ENCODE measurements at regions not wholly inside any gene's neighbourhood (a gene's known extent, or its start where the extent isn't known, plus 50 kb on each side); places are given as distances from the start of the nearest gene placed in this dataset.

DNA sequence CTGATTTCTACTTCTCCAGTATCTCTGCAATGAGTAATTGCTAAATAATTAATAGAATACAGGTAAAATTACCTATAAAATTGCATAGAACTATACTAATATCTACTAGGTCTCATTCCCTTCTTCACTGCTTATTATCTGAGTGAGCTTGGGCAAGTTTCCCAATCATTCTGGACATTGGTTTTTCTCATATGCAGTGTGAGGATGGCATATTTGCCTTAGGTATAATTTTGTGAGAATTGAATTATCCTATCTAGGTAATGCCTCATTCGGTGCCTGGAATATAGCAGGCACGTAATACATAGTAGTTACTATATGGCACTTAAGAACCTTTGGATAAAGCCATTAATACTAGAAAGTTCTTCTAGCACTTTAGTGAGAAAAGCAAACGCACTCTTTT is 434.7 kb downstream of the GATA3 start:
- no peaks in the 10 kb centered on the region for H3K9me3 ChIP-seq (ENCODE audit: insufficient read depth, low read length)
- TF ChIP-seq ZNF274 (IDR thresholded peaks at IDR 0.05; ENCODE audit: low read depth, low read length) (no peak), YY1 (IDR thresholded peaks at IDR 0.05; ENCODE audit: insufficient read depth, insufficient read length) (no peak), SUZ12 (IDR thresholded peaks at IDR 0.05; ENCODE audit: extremely low read depth, insufficient read depth, insufficient read length) (no peak)
- H3K4me3 ChIP-seq (ENCODE audit: insufficient read length, low read depth), result no peak overlapping the region
- H3K36me3 ChIP-seq (ENCODE audit: insufficient read depth, insufficient read length, low read length), result no peaks in the 10 kb centered on the region
- H3K4me1 ChIP-seq (ENCODE audit: insufficient read depth, insufficient read length), result no peaks in the 10 kb centered on the region
- H3K27me3 ChIP-seq (ENCODE audit: insufficient read depth, insufficient read length), result peaks cover 31% of the 10 kb centered on the region
- DNase-seq (ENCODE audit: low read depth, low spot score), result no peak
- no peak overlapping the region for H3K9ac ChIP-seq (ENCODE audit: insufficient read length, low read depth)

DNA sequence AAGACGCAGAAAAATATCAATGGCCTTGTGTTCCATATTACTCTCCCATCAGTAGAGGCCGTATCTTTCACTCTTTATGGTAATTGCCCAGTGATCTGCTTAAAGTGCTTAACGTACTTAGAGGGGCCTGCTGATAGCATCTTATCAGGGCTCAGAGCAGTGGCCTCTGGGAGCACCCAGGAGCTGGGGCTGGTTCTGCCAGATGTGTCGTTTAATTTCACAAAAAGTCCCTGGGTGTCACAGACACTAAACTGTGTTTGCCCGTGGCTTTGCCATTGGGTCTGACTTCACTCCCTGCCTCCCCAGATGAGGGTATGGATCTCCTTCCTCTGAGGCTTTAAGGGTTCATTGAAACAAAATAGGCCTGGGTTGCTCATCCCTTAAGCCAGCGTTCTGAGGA is 435.3 kb downstream of the GATA3 start:
- peaks cover 29% of the 10 kb centered on the region for H3K27me3 ChIP-seq (ENCODE audit: insufficient read depth, insufficient read length)
- no peaks in the 10 kb centered on the region for H3K36me3 ChIP-seq (ENCODE audit: insufficient read depth, insufficient read length, low read length)
- H3K9ac ChIP-seq (ENCODE audit: insufficient read length, low read depth), result no peak overlapping the region
- no peaks in the 10 kb centered on the region for H3K4me1 ChIP-seq (ENCODE audit: insufficient read depth, insufficient read length)
- no peak overlapping the region for H3K4me3 ChIP-seq (ENCODE audit: insufficient read length, low read depth)
- TF ChIP-seq SUZ12 (IDR thresholded peaks at IDR 0.05; ENCODE audit: extremely low read depth, insufficient read depth, insufficient read length), result no peak
- no peak for TF ChIP-seq ZNF274 (IDR thresholded peaks at IDR 0.05; ENCODE audit: low read depth, low read length)
- TF ChIP-seq YY1 (IDR thresholded peaks at IDR 0.05; ENCODE audit: insufficient read depth, insufficient read length), result no peak
- DNase-seq (ENCODE audit: low read depth, low spot score), result no peak
- no peaks in the 10 kb centered on the region for H3K9me3 ChIP-seq (ENCODE audit: insufficient read depth, low read length)

DNA sequence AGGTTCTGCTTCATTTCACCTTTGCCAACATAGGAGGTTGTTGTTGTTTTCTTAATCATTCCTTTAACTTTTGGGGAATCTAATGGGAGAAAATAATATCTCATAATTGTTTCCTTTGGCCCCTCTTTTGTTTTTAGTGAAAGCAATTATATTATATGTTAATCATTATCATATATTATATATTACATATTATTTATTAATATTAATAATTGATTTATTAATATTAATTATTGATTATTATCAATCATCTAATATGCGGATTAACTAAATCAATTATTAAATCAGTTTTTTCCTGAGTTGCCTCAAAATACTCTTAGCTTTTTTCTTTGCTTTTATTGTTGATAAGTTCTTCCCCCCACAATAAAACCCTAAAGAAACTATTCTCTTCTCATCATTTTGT is 443.8 kb downstream of the GATA3 start:
- H3K4me3 ChIP-seq (ENCODE audit: insufficient read length, low read depth), result no peak overlapping the region
- H3K27me3 ChIP-seq (ENCODE audit: insufficient read depth, insufficient read length), result no peaks in the 10 kb centered on the region
- DNase-seq (ENCODE audit: low read depth, low spot score), result no peak
- H3K9me3 ChIP-seq (ENCODE audit: insufficient read depth, low read length), result no peaks in the 10 kb centered on the region
- H3K4me1 ChIP-seq (ENCODE audit: insufficient read depth, insufficient read length), result no peaks in the 10 kb centered on the region
- TF ChIP-seq ZNF274 (IDR thresholded peaks at IDR 0.05; ENCODE audit: low read depth, low read length), result no peak
- no peak for TF ChIP-seq SUZ12 (IDR thresholded peaks at IDR 0.05; ENCODE audit: extremely low read depth, insufficient read depth, insufficient read length)
- no peak for TF ChIP-seq YY1 (IDR thresholded peaks at IDR 0.05; ENCODE audit: insufficient read depth, insufficient read length)
- H3K9ac ChIP-seq (ENCODE audit: insufficient read length, low read depth), result no peak overlapping the region
- H3K36me3 ChIP-seq (ENCODE audit: insufficient read depth, insufficient read length, low read length), result no peaks in the 10 kb centered on the region

DNA sequence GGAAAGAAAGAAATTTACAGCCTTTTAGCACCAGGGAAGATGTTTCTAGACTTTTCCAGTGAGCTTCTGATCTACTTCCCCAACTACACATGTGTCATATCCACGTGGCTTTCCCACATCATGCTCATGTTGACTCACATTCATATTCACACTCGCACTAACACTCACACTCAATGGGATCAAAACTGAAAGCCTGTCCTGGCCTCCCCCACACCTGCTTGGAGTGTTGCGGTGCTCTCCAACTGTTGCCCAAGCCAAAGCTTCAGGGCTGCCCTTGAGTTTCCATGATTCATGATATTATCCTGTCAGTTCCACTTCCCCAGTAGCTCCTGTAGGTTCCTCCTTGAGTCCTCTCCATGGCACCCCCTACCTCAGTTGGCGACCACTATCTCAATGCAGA is 444.4 kb downstream of the GATA3 start:
- Histone ChIP-seq H3K4me1 (ENCODE audit: insufficient read depth, insufficient read length) (no peaks in the 10 kb centered on the region), H3K4me3 (ENCODE audit: insufficient read length, low read depth) (no peak overlapping the region), H3K9me3 (ENCODE audit: insufficient read depth, low read length) (no peaks in the 10 kb centered on the region), H3K27me3 (ENCODE audit: insufficient read depth, insufficient read length) (no peaks in the 10 kb centered on the region), H3K36me3 (ENCODE audit: insufficient read depth, insufficient read length, low read length) (no peaks in the 10 kb centered on the region), H3K9ac (ENCODE audit: insufficient read length, low read depth) (no peak overlapping the region)
- no peak for TF ChIP-seq ZNF274 (IDR thresholded peaks at IDR 0.05; ENCODE audit: low read depth, low read length)
- no peak for TF ChIP-seq YY1 (IDR thresholded peaks at IDR 0.05; ENCODE audit: insufficient read depth, insufficient read length)
- no peak for TF ChIP-seq SUZ12 (IDR thresholded peaks at IDR 0.05; ENCODE audit: extremely low read depth, insufficient read depth, insufficient read length)
- DNase-seq (ENCODE audit: low read depth, low spot score), result no peak

DNA sequence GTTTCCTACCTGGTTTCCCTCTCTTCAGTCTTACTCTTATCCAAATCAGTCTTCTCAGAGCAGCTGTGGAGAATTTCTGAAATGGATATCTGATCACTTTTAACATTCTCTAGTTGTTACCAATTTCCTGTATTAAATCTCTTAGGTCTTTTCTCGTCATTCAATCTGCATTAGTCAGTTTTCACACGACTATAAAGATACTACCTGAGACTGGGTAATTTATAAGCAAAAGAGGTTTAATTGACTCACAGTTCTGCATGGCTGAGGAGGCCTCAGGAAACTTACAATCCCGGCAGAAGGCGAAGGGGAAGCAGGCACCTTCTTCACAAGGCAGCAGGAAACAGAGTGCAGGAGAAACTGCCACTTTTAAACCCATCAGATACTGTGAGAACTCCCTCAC is 444.8 kb downstream of the GATA3 start:
- no peak for DNase-seq (ENCODE audit: low read depth, low spot score)
- no peaks in the 10 kb centered on the region for H3K27me3 ChIP-seq (ENCODE audit: insufficient read depth, insufficient read length)
- no peaks in the 10 kb centered on the region for H3K4me1 ChIP-seq (ENCODE audit: insufficient read depth, insufficient read length)
- H3K9me3 ChIP-seq (ENCODE audit: insufficient read depth, low read length), result no peaks in the 10 kb centered on the region
- no peaks in the 10 kb centered on the region for H3K36me3 ChIP-seq (ENCODE audit: insufficient read depth, insufficient read length, low read length)
- TF ChIP-seq YY1 (IDR thresholded peaks at IDR 0.05; ENCODE audit: insufficient read depth, insufficient read length) (no peak), SUZ12 (IDR thresholded peaks at IDR 0.05; ENCODE audit: extremely low read depth, insufficient read depth, insufficient read length) (no peak), ZNF274 (IDR thresholded peaks at IDR 0.05; ENCODE audit: low read depth, low read length) (no peak)
- no peak overlapping the region for H3K4me3 ChIP-seq (ENCODE audit: insufficient read length, low read depth)
- H3K9ac ChIP-seq (ENCODE audit: insufficient read length, low read depth), result no peak overlapping the region

DNA sequence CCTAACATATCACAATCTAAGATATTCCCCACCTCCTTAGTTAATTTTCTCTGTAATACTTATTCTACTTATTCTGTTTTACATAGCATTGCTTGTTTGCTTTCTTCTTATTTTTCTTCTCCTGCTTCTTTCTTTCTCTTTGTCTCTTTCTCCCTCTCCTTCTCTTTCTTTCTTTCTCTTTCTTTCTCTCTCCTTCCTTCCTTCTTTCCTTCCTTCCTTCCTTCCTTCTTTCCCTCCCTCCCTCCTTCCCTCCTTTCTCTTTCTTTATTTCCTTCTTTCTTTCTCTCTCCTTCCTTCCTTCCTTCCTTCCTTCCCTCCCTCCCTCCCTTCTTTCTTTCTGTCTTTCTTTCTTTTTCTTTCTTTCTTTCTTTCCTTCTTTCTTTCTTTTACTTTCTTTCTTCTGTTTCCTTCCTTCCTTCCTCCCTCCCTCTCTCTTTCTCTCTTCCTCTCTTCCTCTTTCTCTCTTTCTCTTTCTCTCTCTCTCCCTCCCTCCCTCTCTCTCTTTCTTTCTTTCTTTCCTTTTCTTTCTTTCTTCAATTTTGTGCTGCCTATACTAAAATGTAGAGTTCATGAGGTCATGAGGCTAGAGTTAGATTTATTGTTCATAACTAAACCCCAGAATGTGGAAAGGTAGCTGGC is 445.4 kb downstream of the GATA3 start:
- Histone ChIP-seq H3K4me3 (ENCODE audit: insufficient read length, low read depth) (no peak overlapping the region), H3K4me1 (ENCODE audit: insufficient read depth, insufficient read length) (no peaks in the 10 kb centered on the region), H3K9ac (ENCODE audit: insufficient read length, low read depth) (no peak overlapping the region), H3K36me3 (ENCODE audit: insufficient read depth, insufficient read length, low read length) (no peaks in the 10 kb centered on the region), H3K9me3 (ENCODE audit: insufficient read depth, low read length) (no peaks in the 10 kb centered on the region), H3K27me3 (ENCODE audit: insufficient read depth, insufficient read length) (no peaks in the 10 kb centered on the region)
- no peak for TF ChIP-seq YY1 (IDR thresholded peaks at IDR 0.05; ENCODE audit: insufficient read depth, insufficient read length)
- no peak for TF ChIP-seq SUZ12 (IDR thresholded peaks at IDR 0.05; ENCODE audit: extremely low read depth, insufficient read depth, insufficient read length)
- TF ChIP-seq ZNF274 (IDR thresholded peaks at IDR 0.05; ENCODE audit: low read depth, low read length), result no peak
- DNase-seq (ENCODE audit: low read depth, low spot score), result no peak

DNA sequence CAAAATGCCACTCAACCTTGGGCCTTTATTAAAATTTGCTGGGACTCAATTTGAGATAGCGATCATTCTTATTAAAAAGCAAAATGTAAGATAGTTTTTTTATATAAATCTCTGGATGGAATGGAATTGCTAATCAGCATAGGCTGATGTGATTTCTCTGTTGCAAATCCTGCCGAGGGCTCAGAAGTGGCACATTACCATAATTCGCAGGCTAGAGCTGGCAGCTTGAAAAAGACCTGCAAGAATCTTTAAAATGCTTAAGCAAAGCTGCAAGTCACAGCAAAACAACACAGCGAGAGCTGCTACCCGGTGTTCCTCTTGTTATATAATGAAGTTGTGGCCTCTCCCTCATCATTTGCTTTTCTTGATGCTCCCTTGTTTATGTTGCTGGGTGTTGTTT is 448.1 kb downstream of the GATA3 start:
- no peak for DNase-seq (ENCODE audit: low read depth, low spot score)
- Histone ChIP-seq H3K9ac (ENCODE audit: insufficient read length, low read depth) (no peak overlapping the region), H3K4me3 (ENCODE audit: insufficient read length, low read depth) (no peak overlapping the region), H3K4me1 (ENCODE audit: insufficient read depth, insufficient read length) (no peaks in the 10 kb centered on the region), H3K9me3 (ENCODE audit: insufficient read depth, low read length) (no peaks in the 10 kb centered on the region), H3K27me3 (ENCODE audit: insufficient read depth, insufficient read length) (no peaks in the 10 kb centered on the region), H3K36me3 (ENCODE audit: insufficient read depth, insufficient read length, low read length) (no peaks in the 10 kb centered on the region)
- TF ChIP-seq ZNF274 (IDR thresholded peaks at IDR 0.05; ENCODE audit: low read depth, low read length), result no peak
- no peak for TF ChIP-seq SUZ12 (IDR thresholded peaks at IDR 0.05; ENCODE audit: extremely low read depth, insufficient read depth, insufficient read length)
- no peak for TF ChIP-seq YY1 (IDR thresholded peaks at IDR 0.05; ENCODE audit: insufficient read depth, insufficient read length)
